HK-2 (cell line): ENCODE measurements at regions not wholly inside any gene's neighbourhood (a gene's known extent, or its start where the extent isn't known, plus 50 kb on each side); places are given as distances from the start of the nearest gene placed in this dataset.
A peak's percentile ranks its signal among the peaks of the same experiment; 100 is the strongest.

Experiments
- DNase-seq: peaks from one replicate; pipeline ENCODE4 v3.0.0-alpha.2; 2018; ENCODE audit not compliant: unreplicated experiment

GRCh38 chr20:9919271-9920014, 80.6 kb upstream of the PAK5 start:
- DNase-seq, result no peak

- DNase-seq, result no peak
Observed at GRCh38 chr20:9918348-9918747, 79.5 kb upstream of the PAK5 start.

DNA sequence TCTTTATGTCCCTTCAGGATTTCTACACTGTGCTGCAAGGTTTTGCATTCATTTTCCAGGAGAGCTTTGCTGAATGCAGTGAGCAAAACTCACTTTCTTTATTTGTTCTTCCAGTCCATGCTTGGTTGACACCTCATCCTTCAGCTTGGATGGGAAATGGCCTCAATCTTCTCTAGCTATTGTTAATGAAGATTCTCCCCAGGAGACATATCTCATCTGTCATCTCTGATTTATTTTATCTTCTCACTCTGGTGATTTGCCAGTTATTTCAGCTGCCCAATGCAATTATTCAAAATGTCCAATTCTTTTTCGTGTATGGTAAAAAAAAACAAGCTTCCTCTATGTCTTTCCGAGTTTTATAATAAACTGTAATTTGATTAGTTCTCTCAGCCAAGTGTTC, 77.9 kb upstream of the PAK5 start:
- no peak for DNase-seq

GRCh38 chr20:9912858-9913434, 74.1 kb upstream of the PAK5 start:
- DNase-seq, result peak; percentile 40

DNA sequence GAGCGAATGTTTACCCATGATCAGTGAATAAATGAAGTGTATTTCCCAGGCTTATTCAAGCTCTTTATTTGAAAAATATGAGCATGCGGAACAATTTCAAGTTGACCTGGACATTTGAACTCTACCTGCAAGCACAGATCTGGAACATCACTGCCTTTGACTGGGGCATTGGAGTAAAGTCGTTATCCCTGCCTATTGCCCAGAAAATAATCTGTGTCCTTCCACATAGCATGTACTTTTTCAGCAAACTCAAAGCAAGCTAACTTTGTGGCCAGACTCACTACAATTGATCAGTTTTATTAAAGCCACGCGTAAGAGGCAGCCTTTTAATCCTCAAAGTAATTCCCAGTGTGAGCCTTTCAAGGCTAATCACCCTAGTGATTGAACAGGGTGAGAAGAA, 73.4 kb upstream of the PAK5 start:
- no peak for DNase-seq

- DNase-seq, result no peak
Observed at GRCh38 chr20:9911519-9911918, 72.6 kb upstream of the PAK5 start.

DNA sequence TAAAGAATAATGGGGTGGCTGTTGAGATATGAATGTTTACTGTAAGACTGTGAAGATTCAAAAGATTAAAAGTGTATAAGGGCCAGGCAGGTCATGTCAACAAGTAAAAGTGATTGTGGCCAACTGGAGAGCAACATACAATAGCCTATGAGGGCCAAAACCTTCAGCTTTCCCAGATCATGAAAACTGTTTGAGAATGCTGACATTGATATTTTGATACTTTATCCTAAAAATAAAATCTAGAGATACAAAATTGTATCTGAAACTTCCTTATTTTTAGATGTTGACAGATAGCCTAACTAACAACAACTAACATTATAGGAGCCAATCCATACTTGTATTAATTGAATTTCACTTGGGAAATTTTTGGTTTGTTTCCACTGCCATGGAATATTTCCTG, 70.3 kb upstream of the PAK5 start:
- no peak for DNase-seq

DNA sequence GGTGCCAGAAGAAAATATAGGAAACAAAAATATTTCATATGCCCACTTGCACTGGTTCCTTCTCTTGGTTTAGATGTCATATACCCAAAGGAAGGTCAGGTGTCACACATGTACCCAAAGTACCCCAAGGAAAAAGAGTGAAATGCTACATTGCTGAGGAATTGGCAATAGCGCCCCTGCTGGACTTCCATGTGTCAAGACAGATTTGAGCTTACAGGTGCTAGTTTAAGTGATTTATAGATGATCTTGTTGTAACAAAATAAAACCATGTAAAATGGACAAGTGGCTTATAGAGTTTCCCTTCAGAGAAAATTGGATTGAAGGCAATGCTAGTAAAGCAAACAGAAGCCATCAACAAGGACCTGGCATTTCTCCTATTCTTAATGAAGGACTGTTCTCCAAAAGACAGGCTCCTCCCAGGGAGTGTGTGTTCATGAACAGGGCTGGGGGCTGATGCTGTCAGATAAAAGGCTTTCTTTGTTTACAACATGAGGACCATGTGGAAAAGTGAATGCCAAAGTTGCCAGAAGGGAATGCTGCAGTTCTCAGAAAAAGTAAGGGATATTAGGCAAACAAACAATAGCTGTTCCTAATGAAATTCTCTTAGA, 64.3 kb upstream of the PAK5 start:
- no peak for DNase-seq

DNA sequence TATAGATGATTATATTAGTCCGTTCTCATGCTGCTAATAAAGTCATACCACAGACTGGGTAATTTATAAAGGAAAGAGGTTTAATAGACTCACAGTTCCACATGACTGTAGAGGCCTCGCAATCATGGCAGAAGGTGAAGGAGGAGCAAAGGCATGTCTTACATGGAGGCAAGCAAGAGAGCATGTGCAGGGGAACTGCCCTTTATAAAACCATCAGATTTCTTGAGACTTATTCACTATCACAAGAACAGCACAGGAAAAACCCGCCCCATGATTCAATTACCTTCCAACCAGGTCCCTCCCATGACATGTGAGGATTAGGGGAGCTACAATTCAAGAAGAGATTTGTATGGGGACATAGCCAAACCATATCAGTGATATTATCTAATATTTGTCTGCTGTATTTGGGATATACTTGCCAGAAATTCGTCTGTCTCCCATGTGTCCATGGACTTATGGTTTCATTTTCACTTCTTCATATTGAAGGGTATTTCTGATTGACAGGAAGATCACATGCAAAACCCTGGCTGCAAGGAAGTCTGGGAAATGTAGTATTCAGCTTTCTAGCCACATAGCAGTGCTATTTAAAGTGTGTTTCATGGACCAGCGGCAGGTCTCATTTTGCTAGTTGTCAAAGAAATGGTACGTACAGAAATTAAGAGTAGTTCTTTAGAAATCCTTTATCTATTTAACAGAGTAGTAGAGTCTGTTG, 50.5 kb upstream of the PAK5 start:
- DNase-seq, result no peak
